GM12801 (cell line): ENCODE measurements at regions not wholly inside any gene's neighbourhood (a gene's known extent, or its start where the extent isn't known, plus 50 kb on each side); places are given as distances from the start of the nearest gene placed in this dataset.

ENCODE experiments used
- CTCF ChIP-seq: IDR thresholded peaks from one replicate; pipeline ENCODE4 v1.5.1; 2011; ENCODE audit warnings: control low read depth; ENCODE audit not compliant: insufficient read length; ENCODE audit errors: extremely low read depth

GRCh38 chr20:10828180-10828579, 154.4 kb upstream of the JAG1 start:
- TF ChIP-seq CTCF = no peak

GRCh38 chr20:10832141-10832540, 158.3 kb upstream of the JAG1 start:
- TF ChIP-seq CTCF = no peak

GRCh38 chr20:10837901-10838300, 164.1 kb upstream of the JAG1 start:
- no peak for TF ChIP-seq CTCF

GRCh38 chr20:10842116-10842515, 168.3 kb upstream of the JAG1 start:
- no peak for TF ChIP-seq CTCF

GRCh38 chr20:10843146-10843711, 169.4 kb upstream of the JAG1 start:
- TF ChIP-seq CTCF = no peak

GRCh38 chr20:10846766-10847165, 173.0 kb upstream of the JAG1 start:
- TF ChIP-seq CTCF = no peak

- no peak for TF ChIP-seq CTCF
Measured at GRCh38 chr20:10848810-10849370, 175.1 kb upstream of the JAG1 start.
